Kidney epithelial cell (primary cell): ENCODE measurements at regions not wholly inside any gene's neighbourhood (a gene's known extent, or its start where the extent isn't known, plus 50 kb on each side); places are given as distances from the start of the nearest gene placed in this dataset.

ENCODE experiments used
- DNase-seq: peaks from one replicate; pipeline ENCODE4 v3.0.0-alpha.2; 2010; ENCODE audit warnings: low read depth
- H3K27me3 ChIP-seq: 2 replicates; pipeline ENCODE4 v1.6.0; 2011; ENCODE audit warnings: low read length; ENCODE audit not compliant: control insufficient read depth, insufficient read depth
- H3K36me3 ChIP-seq: 2 replicates; pipeline ENCODE4 v1.5.1; 2011; ENCODE audit warnings: low read length; ENCODE audit not compliant: control insufficient read depth, insufficient read depth
- H3K4me3 ChIP-seq: 2 replicates; pipeline ENCODE4 v1.5.1; 2011; ENCODE audit warnings: low read depth, mild to moderate bottlenecking, control low read depth, low read length
- CTCF ChIP-seq: IDR thresholded peaks from 2 replicates; pipeline ENCODE4 v1.5.1; 2011; ENCODE audit warnings: mild to moderate bottlenecking, moderate library complexity, low read length, control low read depth, inconsistent platforms; ENCODE audit not compliant: insufficient read depth, poor library complexity, severe bottlenecking

- H3K4me3 ChIP-seq = no peak overlapping the region
- no peak for DNase-seq
- no peaks in the 10 kb centered on the region for H3K27me3 ChIP-seq
- TF ChIP-seq CTCF = no peak
- H3K36me3 ChIP-seq = no peaks in the 10 kb centered on the region
Measured at GRCh38 chr1:103170609-103171008, 62.3 kb upstream of the COL11A1 start.

GRCh38 chr1:103162360-103162759 lies 54.0 kb upstream of the COL11A1 start:
- no peak for DNase-seq

GRCh38 chr1:103160281-103160680 lies 52.0 kb upstream of the COL11A1 start:
- DNase-seq = no peak
- no peak overlapping the region for H3K4me3 ChIP-seq
- H3K27me3 ChIP-seq = no peaks in the 10 kb centered on the region
- H3K36me3 ChIP-seq = no peaks in the 10 kb centered on the region
- TF ChIP-seq CTCF = no peak

More at GRCh38 chr1:103162360-103162759, 54.0 kb upstream of the COL11A1 start:
- Histone ChIP-seq H3K4me3 (no peak overlapping the region), H3K27me3 (no peaks in the 10 kb centered on the region), H3K36me3 (no peaks in the 10 kb centered on the region)
- no peak for TF ChIP-seq CTCF
